ENCODE measurements at regions not wholly inside any gene's neighbourhood (a gene's known extent, or its start where the extent isn't known, plus 50 kb on each side); places are given as distances from the start of the nearest gene placed in this dataset.

GRCh38 chr2:42924418-42924886, 132.1 kb upstream of the HAAO start:
- TF ChIP-seq EZH2 (IDR thresholded peaks at IDR 0.05; ENCODE audit: low read depth) (no peak), CTCF (conservative IDR thresholded peaks at IDR 0.05) (no peak)
- Histone ChIP-seq H4K20me1 (ENCODE audit: insufficient read depth) (no peaks in the 10 kb centered on the region), H3K4me2 (no peak overlapping the region), H3K9me3 (ENCODE audit: insufficient read depth, low read depth) (no peaks in the 10 kb centered on the region), H3K36me3 (ENCODE audit: low read depth) (no peaks in the 10 kb centered on the region), H2AFZ (no peak overlapping the region), H3K4me3 (no peak overlapping the region), H3K79me2 (ENCODE audit: low read depth) (no peaks in the 10 kb centered on the region), H3K9me2 (ENCODE audit: insufficient read depth) (no peaks in the 10 kb centered on the region), H3F3A (ENCODE audit: insufficient read depth, low read depth) (no peaks in the 10 kb centered on the region), H3K27me3 (ENCODE audit: insufficient read depth, low read depth) (no peaks in the 10 kb centered on the region), H3K27ac (no peak overlapping the region), H3K4me1 (replicated peaks; ENCODE audit: insufficient read depth) (peaks cover 21% of the 10 kb centered on the region)
- ChIA-PET POLR2A (ENCODE audit: unreplicated experiment) (no interaction called here), CTCF (no interaction called here)
- no TSS peak for BruUV-seq (replicated peaks)
- intact Hi-C loops (cut with micrococcal nuclease; ENCODE audit: unreplicated experiment) = no loop called here
- DNase-seq = no peak

GRCh38 chr2:42923580-42924417, 131.4 kb upstream of the HAAO start:
- Histone ChIP-seq H3K36me3 (ENCODE audit: low read depth) (no peaks in the 10 kb centered on the region), H3K79me2 (ENCODE audit: low read depth) (no peaks in the 10 kb centered on the region), H3K4me2 (no peak overlapping the region), H3K4me3 (no peak overlapping the region), H4K20me1 (ENCODE audit: insufficient read depth) (no peaks in the 10 kb centered on the region), H3K27me3 (ENCODE audit: insufficient read depth, low read depth) (no peaks in the 10 kb centered on the region), H3K9me3 (ENCODE audit: insufficient read depth, low read depth) (no peaks in the 10 kb centered on the region), H3F3A (ENCODE audit: insufficient read depth, low read depth) (no peaks in the 10 kb centered on the region), H3K27ac (no peak overlapping the region), H2AFZ (no peak overlapping the region), H3K9me2 (ENCODE audit: insufficient read depth) (no peaks in the 10 kb centered on the region), H3K4me1 (replicated peaks; ENCODE audit: insufficient read depth) (peaks cover 21% of the 10 kb centered on the region)
- DNase-seq = no peak
- BruUV-seq (replicated peaks) = no TSS peak
- POLR2A ChIA-PET (ENCODE audit: unreplicated experiment) = interaction anchor here (0.6 kb wide), 1 partner anchor 296 kb away, joined by 6 read pairs; no protein-coding TSS in a partner anchor
- intact Hi-C loops (cut with micrococcal nuclease; ENCODE audit: unreplicated experiment) = no loop called here
- CTCF ChIA-PET = interaction anchor here (0.6 kb wide), 1 partner anchor 23 kb away, joined by 3 read pairs; no protein-coding TSS in a partner anchor
- no peak for TF ChIP-seq EZH2 (IDR thresholded peaks at IDR 0.05; ENCODE audit: low read depth)
- TF ChIP-seq CTCF (conservative IDR thresholded peaks at IDR 0.05) = no peak

GRCh38 chr2:42922790-42923579, 130.6 kb upstream of the HAAO start:
- Histone ChIP-seq H3K36me3 (ENCODE audit: low read depth) (no peaks in the 10 kb centered on the region), H3K4me3 (no peak overlapping the region), H3K9me2 (ENCODE audit: insufficient read depth) (no peaks in the 10 kb centered on the region), H3K27me3 (ENCODE audit: insufficient read depth, low read depth) (no peaks in the 10 kb centered on the region), H4K20me1 (ENCODE audit: insufficient read depth) (no peaks in the 10 kb centered on the region), H3K27ac (no peak overlapping the region), H3K4me2 (no peak overlapping the region), H3K9me3 (ENCODE audit: insufficient read depth, low read depth) (no peaks in the 10 kb centered on the region), H3F3A (ENCODE audit: insufficient read depth, low read depth) (no peaks in the 10 kb centered on the region), H3K79me2 (ENCODE audit: low read depth) (no peaks in the 10 kb centered on the region), H3K4me1 (replicated peaks; ENCODE audit: insufficient read depth) (peaks cover 21% of the 10 kb centered on the region), H2AFZ (no peak overlapping the region)
- POLR2A ChIA-PET (ENCODE audit: unreplicated experiment) = interaction anchor here (0.6 kb wide), 1 partner anchor 297 kb away, joined by 6 read pairs; no protein-coding TSS in a partner anchor
- peak in 1 of 2 experiments; percentile 43 for DNase-seq
- intact Hi-C loops (cut with micrococcal nuclease; ENCODE audit: unreplicated experiment) = no loop called here
- CTCF ChIA-PET = no interaction called here
- TF ChIP-seq CTCF (conservative IDR thresholded peaks at IDR 0.05) (no peak), EZH2 (IDR thresholded peaks at IDR 0.05; ENCODE audit: low read depth) (no peak)
- BruUV-seq (replicated peaks) = no TSS peak

Data from PC-9 (cell line).